HFFc6 (cell line): ENCODE measurements at regions not wholly inside any gene's neighbourhood (a gene's known extent, or its start where the extent isn't known, plus 50 kb on each side); places are given as distances from the start of the nearest gene placed in this dataset.

Experiments
- DNase-seq: peaks from one replicate; pipeline ENCODE4 v3.0.0-alpha.2; 2018
- H3K27ac Mint-ChIP-seq: 2 replicates; pipeline ENCODE4 v1.8.0; 2020; ENCODE audit warnings: mild to moderate bottlenecking, mixed read lengths
- H3K27me3 Mint-ChIP-seq: 2 replicates; pipeline ENCODE4 v1.8.0; 2021; ENCODE audit warnings: mild to moderate bottlenecking, moderate library complexity, mixed read lengths; ENCODE audit not compliant: insufficient read depth
- H3K36me3 Mint-ChIP-seq: 2 replicates; pipeline ENCODE4 v1.8.0; 2021; ENCODE audit warnings: low read depth, mixed read lengths
- H3K4me1 Mint-ChIP-seq: 2 replicates; pipeline ENCODE4 v1.8.0; 2020; ENCODE audit warnings: low read depth, mixed read lengths
- H3K4me3 Mint-ChIP-seq: 2 replicates; pipeline ENCODE4 v1.8.0; 2020; ENCODE audit warnings: mild to moderate bottlenecking, moderate library complexity, mixed read lengths
- H3K9me3 Mint-ChIP-seq: 2 replicates; pipeline ENCODE4 v1.8.0; 2020; ENCODE audit warnings: mild to moderate bottlenecking, mixed read lengths
- TF ChIP-seq, protein P1 (sequence below): fragments of 200-600 bp; sonication (generic); IDR thresholded peaks from 2 replicates; pipeline ENCODE4 v1.5.0; 2021; ENCODE audit warnings: antibody characterized with exemption, mild to moderate bottlenecking

DNA sequence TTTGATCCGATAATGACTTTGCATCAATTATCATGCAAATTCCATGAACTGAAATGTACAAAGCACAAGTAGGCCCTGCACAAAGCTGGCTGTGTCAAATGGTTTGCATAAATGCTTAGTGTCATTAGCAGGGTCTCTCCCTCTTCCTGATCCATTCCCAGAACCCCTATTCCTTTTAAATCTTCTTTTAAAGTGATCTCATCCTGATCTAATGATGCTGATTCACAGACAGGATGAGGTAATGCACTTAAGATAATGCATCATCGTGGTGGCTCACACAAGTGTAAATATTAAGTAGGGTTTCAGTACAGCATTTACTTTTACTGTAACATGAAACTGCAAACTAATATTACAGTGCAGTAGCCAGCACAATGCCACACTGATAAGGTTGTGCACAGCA, 304.8 kb upstream of the SOX11 start:
- TF ChIP-seq, protein P1, sequence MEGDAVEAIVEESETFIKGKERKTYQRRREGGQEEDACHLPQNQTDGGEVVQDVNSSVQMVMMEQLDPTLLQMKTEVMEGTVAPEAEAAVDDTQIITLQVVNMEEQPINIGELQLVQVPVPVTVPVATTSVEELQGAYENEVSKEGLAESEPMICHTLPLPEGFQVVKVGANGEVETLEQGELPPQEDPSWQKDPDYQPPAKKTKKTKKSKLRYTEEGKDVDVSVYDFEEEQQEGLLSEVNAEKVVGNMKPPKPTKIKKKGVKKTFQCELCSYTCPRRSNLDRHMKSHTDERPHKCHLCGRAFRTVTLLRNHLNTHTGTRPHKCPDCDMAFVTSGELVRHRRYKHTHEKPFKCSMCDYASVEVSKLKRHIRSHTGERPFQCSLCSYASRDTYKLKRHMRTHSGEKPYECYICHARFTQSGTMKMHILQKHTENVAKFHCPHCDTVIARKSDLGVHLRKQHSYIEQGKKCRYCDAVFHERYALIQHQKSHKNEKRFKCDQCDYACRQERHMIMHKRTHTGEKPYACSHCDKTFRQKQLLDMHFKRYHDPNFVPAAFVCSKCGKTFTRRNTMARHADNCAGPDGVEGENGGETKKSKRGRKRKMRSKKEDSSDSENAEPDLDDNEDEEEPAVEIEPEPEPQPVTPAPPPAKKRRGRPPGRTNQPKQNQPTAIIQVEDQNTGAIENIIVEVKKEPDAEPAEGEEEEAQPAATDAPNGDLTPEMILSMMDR: no peak
- peaks cover 59% of the 10 kb centered on the region for H3K9me3 Mint-ChIP-seq
- no peaks in the 10 kb centered on the region for H3K4me1 Mint-ChIP-seq
- H3K4me3 Mint-ChIP-seq: no peak overlapping the region
- no peaks in the 10 kb centered on the region; the same call in 1 of the 2 replicates for H3K27me3 Mint-ChIP-seq
- no peak overlapping the region for H3K27ac Mint-ChIP-seq
- DNase-seq: no peak
- H3K36me3 Mint-ChIP-seq: no peaks in the 10 kb centered on the region; the same call in none of the 2 replicates

GRCh38 chr2:5389740-5390139, 302.4 kb upstream of the SOX11 start:
- Mint-ChIP-seq H3K27ac (no peak overlapping the region), H3K36me3 (no peaks in the 10 kb centered on the region; the same call in none of the 2 replicates)
- TF ChIP-seq, protein P1: no peak

GRCh38 chr2:5391362-5391761, 300.8 kb upstream of the SOX11 start:
- peaks cover 56% of the 10 kb centered on the region for H3K9me3 Mint-ChIP-seq
- H3K4me3 Mint-ChIP-seq: no peak overlapping the region
- TF ChIP-seq, protein P1: no peak
- no peaks in the 10 kb centered on the region; the same call in none of the 2 replicates for H3K36me3 Mint-ChIP-seq
- no peak overlapping the region for H3K27ac Mint-ChIP-seq
- no peaks in the 10 kb centered on the region; the same call in 1 of the 2 replicates for H3K27me3 Mint-ChIP-seq
- DNase-seq: no peak
- H3K4me1 Mint-ChIP-seq: no peaks in the 10 kb centered on the region

More at GRCh38 chr2:5389740-5390139, 302.4 kb upstream of the SOX11 start:
- Mint-ChIP-seq H3K4me1 (no peaks in the 10 kb centered on the region), H3K4me3 (no peak overlapping the region), H3K27me3 (no peaks in the 10 kb centered on the region; the same call in 1 of the 2 replicates), H3K9me3 (peaks cover 56% of the 10 kb centered on the region)
- DNase-seq: no peak

DNA sequence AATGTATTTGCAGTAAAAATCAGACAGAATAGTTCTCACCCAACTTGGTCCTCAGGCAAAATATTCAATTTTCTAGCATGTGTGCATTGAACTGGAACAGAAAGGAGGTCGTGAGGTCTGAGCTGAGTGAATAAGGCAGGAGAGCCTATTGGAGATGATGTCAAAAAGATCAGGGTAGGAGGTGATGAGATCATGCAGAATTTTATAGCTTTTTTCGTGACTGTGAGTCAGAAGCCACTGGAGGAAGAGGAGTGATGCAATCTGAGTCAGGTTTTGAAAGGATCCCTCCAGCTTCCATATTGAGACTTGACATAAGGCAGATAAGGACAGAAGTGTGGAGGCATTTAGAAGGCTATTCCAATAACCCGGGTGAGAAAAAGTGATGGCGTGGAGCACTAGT, 299.5 kb upstream of the SOX11 start:
- H3K4me3 Mint-ChIP-seq: no peak overlapping the region
- no peaks in the 10 kb centered on the region; the same call in none of the 2 replicates for H3K27me3 Mint-ChIP-seq
- H3K36me3 Mint-ChIP-seq: no peaks in the 10 kb centered on the region; the same call in 1 of the 2 replicates
- TF ChIP-seq, protein P1: no peak
- no peaks in the 10 kb centered on the region for H3K4me1 Mint-ChIP-seq
- no peak for DNase-seq
- peaks cover 55% of the 10 kb centered on the region for H3K9me3 Mint-ChIP-seq
- H3K27ac Mint-ChIP-seq: no peak overlapping the region

- no peaks in the 10 kb centered on the region for H3K4me1 Mint-ChIP-seq
Observed at GRCh38 chr2:5393474-5393873, 298.7 kb upstream of the SOX11 start.

More at GRCh38 chr2:5393474-5393873, 298.7 kb upstream of the SOX11 start:
- H3K27me3 Mint-ChIP-seq: no peaks in the 10 kb centered on the region; the same call in none of the 2 replicates
- TF ChIP-seq, protein P1: no peak
- no peak for DNase-seq
- H3K36me3 Mint-ChIP-seq: no peaks in the 10 kb centered on the region; the same call in 1 of the 2 replicates
- peaks cover 54% of the 10 kb centered on the region for H3K9me3 Mint-ChIP-seq
- H3K27ac Mint-ChIP-seq: no peak overlapping the region
- no peak overlapping the region for H3K4me3 Mint-ChIP-seq
